ENCODE measurements at regions not wholly inside any gene's neighbourhood (a gene's known extent, or its start where the extent isn't known, plus 50 kb on each side); places are given as distances from the start of the nearest gene placed in this dataset.

- Histone ChIP-seq H3K9me3 (ENCODE audit: insufficient read depth in 2 of 2, low read depth in 1 of 2, low read length in 1 of 2) (no peaks in the 10 kb centered on the region), H3K4ac (replicated peaks; ENCODE audit: insufficient read length, low read depth, low read length) (no peak overlapping the region), H3K23me2 (ENCODE audit: low read depth, low read length) (no peaks in the 10 kb centered on the region), H3K27ac (ENCODE audit: low read depth, low read length) (no peak overlapping the region), H3K4me3 (ENCODE audit: extremely low read depth in 1 of 4, insufficient read depth in 2 of 4, low read depth in 3 of 4, low read length in 4 of 4) (no peak overlapping the region), H2BK120ac (replicated peaks; ENCODE audit: low read depth, low read length) (no peak overlapping the region), H3K56ac (replicated peaks; ENCODE audit: insufficient read length, low read depth, low read length) (no peak overlapping the region), H2BK12ac (ENCODE audit: low read depth, low read length) (no peak overlapping the region), H3K18ac (ENCODE audit: extremely low read depth, low read length) (no peak overlapping the region), H3K79me1 (ENCODE audit: low read depth, low read length) (no peaks in the 10 kb centered on the region), H3K14ac (ENCODE audit: insufficient read length) (no peak overlapping the region), H3K27me3 (replicated peaks in 1 of 4; ENCODE audit: control insufficient read depth in 3 of 4, extremely low read depth in 1 of 4, insufficient read depth in 3 of 4, low read length in 3 of 4) (no peaks in the 10 kb centered on the region; a peak in 1 of 7 replicates), H2AFZ (ENCODE audit: low read length) (no peak overlapping the region), H2BK20ac (ENCODE audit: low read length) (no peak overlapping the region), H3K23ac (ENCODE audit: insufficient read length) (no peak overlapping the region), H3K9ac (replicated peaks in 1 of 4; ENCODE audit: extremely low read depth in 1 of 4, low read depth in 3 of 4, low read length in 3 of 4) (no peak overlapping the region), H4K20me1 (replicated peaks in 1 of 2; ENCODE audit: control insufficient read depth in 1 of 2, insufficient read depth in 2 of 2, low read length in 2 of 2) (no peaks in the 10 kb centered on the region), H4K91ac (replicated peaks; ENCODE audit: insufficient read length, low read length) (no peak overlapping the region), H4K5ac (ENCODE audit: insufficient read length, low read depth, low read length) (no peak overlapping the region), H3K4me2 (ENCODE audit: insufficient read depth in 1 of 2, low read depth in 2 of 2, low read length in 2 of 2) (no peak overlapping the region), H2BK15ac (ENCODE audit: low read length) (no peak overlapping the region), H3K4me1 (replicated peaks in 1 of 4; ENCODE audit: control insufficient read depth in 3 of 4, insufficient read depth in 4 of 4, low read length in 3 of 4) (peaks cover 0 to 5% (median 4%) of the 10 kb centered on the region in 4 experiments; a peak in 4 of 7 replicates), H2AK5ac (ENCODE audit: low read depth, low read length) (no peak overlapping the region), H2BK5ac (ENCODE audit: low read depth, low read length) (no peak overlapping the region), H3K79me2 (ENCODE audit: control insufficient read depth in 1 of 2, insufficient read depth in 2 of 2, low read length in 2 of 2) (no peaks in the 10 kb centered on the region), H3K36me3 (ENCODE audit: control insufficient read depth in 2 of 4, insufficient read depth in 4 of 4, low read length in 3 of 4) (no peaks in the 10 kb centered on the region), H4K8ac (ENCODE audit: extremely low read depth, insufficient read depth, low read length) (no peak overlapping the region)
- TF ChIP-seq FOSL1 (IDR thresholded peaks at IDR 0.05; ENCODE audit: insufficient read depth, low read depth, low read length) (no peak), CHD1 (IDR thresholded peaks at IDR 0.05; ENCODE audit: low read depth, low read length) (no peak), SIRT6 (IDR thresholded peaks at IDR 0.05; ENCODE audit: low read length) (no peak), GTF2F1 (IDR thresholded peaks at IDR 0.05; ENCODE audit: borderline replicate concordance, low read depth, low read length) (no peak), HDAC2 (IDR thresholded peaks at IDR 0.05; ENCODE audit: borderline replicate concordance in 1 of 2, low read depth in 2 of 2, low read length in 2 of 2) (no peak), SAP30 (IDR thresholded peaks at IDR 0.05; ENCODE audit: insufficient read depth, insufficient replicate concordance, low read length) (no peak), TEAD4 (IDR thresholded peaks at IDR 0.05; ENCODE audit: low read depth, low read length) (no peak), HDAC6 (IDR thresholded peaks at IDR 0.05; ENCODE audit: low read depth, low read length) (no peak), BCL11A (IDR thresholded peaks at IDR 0.05; ENCODE audit: low read depth in 2 of 2, low read length in 2 of 2) (no peak), NRF1 (IDR thresholded peaks at IDR 0.05; ENCODE audit: low read depth, low read length) (no peak), SP2 (IDR thresholded peaks at IDR 0.05; ENCODE audit: low read length) (no peak)
- ChIA-PET POLR2A (ENCODE audit: partially characterized antibody) (no interaction called here), CTCF (ENCODE audit: partially characterized antibody) (interaction anchor here (0.6 to 3.0 kb wide), 53 partner anchors 9 to 911 kb away, joined by 3 to 30 read pairs (median 4); no protein-coding TSS in a partner anchor)
- 59% methylated on average over 2 of the region's 2 CpGs; no CpG with 5 or more reads in 1 of the 2 experiments for WGBS, 2 experiments (ENCODE audit: extremely low coverage in 1 of 2, insufficient coverage in 1 of 2, insufficient read length in 1 of 2, insufficient replicate concordance in 2 of 2, low coverage in 1 of 2, low lambda C conversion rate in 2 of 2, missing lambda C conversion rate in 1 of 2)
- no peak for DNase-seq (ENCODE audit: low read depth in 1 of 2, low spot score in 2 of 2)
- FAIRE-seq, result no peak
Observed at GRCh38 chr10:109774121-109774440, 149.2 kb downstream of the XPNPEP1 start.
